CD4-positive, alpha-beta T cell (primary cell): ENCODE measurements at regions not wholly inside any gene's neighbourhood (a gene's known extent, or its start where the extent isn't known, plus 50 kb on each side); places are given as distances from the start of the nearest gene placed in this dataset.

Experiments
- ATAC-seq: fragments of 200-7000 bp; cut with Tn5 transposase; one replicate; pipeline ENCODE4 v1.10.0; 2022; ENCODE audit warnings: mild to moderate bottlenecking; ENCODE audit not compliant: poor library complexity
- CTCF ChIA-PET: fragments of 350-600 bp; sonication (Branson Sonifier 250); formaldehyde crosslinking; loops from one replicate; lab custom pipeline; 2021; ENCODE audit warnings: antibody characterized with exemption, inconsistent platforms; lab: Charles Lee
- POLR2A ChIA-PET: fragments of 350-600 bp; sonication (Branson Sonifier 250); formaldehyde crosslinking; loops from one replicate; lab custom pipeline; 2021; ENCODE audit warnings: antibody characterized with exemption, inconsistent platforms; lab: Charles Lee
- DNase-seq, 14 experiments: peaks; one replicate each; pipeline ENCODE4 v3.0.0-alpha.2; 2013 to 2020; ENCODE audit warnings: mixed read lengths in 2 of 14
- H3K27ac ChIP-seq, 2 donors: one replicate each; pipeline versions ENCODE4 v1.5.1 to v1.7.0; 2013; ENCODE audit warnings: low read length in 2 of 2, low read depth in 1 of 2, mild to moderate bottlenecking in 1 of 2
- H3K27me3 ChIP-seq, 2 experiments: 1 replicate in 1 of 2; 2 replicates in 1 of 2; pipeline versions ENCODE4 v1.6.1 to v1.7.0; 2013; ENCODE audit warnings: low read length in 2 of 2, control low read depth in 1 of 2, mild to moderate bottlenecking in 1 of 2, moderate library complexity in 1 of 2; ENCODE audit not compliant: insufficient read depth in 2 of 2, control insufficient read depth in 1 of 2
- H3K36me3 ChIP-seq: one replicate; pipeline ENCODE4 v1.6.1; 2013; ENCODE audit warnings: low read length, control low read depth; ENCODE audit not compliant: insufficient read depth
- H3K4me1 ChIP-seq: one replicate; pipeline ENCODE4 v1.6.1; 2013; ENCODE audit warnings: low read length, control low read depth; ENCODE audit not compliant: insufficient read depth
- H3K4me3 ChIP-seq: one replicate; pipeline ENCODE4 v1.5.1; 2013; ENCODE audit warnings: mild to moderate bottlenecking, low read length, moderate library complexity
- H3K9me3 ChIP-seq, 2 experiments: 1 replicate in 1 of 2; 2 replicates in 1 of 2; pipeline versions ENCODE4 v1.6.1 to v1.7.0; 2013; ENCODE audit warnings: low read length in 2 of 2, mild to moderate bottlenecking in 2 of 2, control low read depth in 1 of 2, moderate library complexity in 1 of 2; ENCODE audit not compliant: control insufficient read depth in 1 of 2, insufficient read depth in 1 of 2
- H3K27ac Mint-ChIP-seq: one replicate; pipeline ENCODE4 v1.8.0; 2020; ENCODE audit warnings: mixed read lengths
- H3K27me3 Mint-ChIP-seq: one replicate; pipeline ENCODE4 v1.8.0; 2021; ENCODE audit warnings: mixed read lengths
- H3K36me3 Mint-ChIP-seq: one replicate; pipeline ENCODE4 v1.8.0; 2021; ENCODE audit warnings: low read depth, mixed read lengths
- H3K4me1 Mint-ChIP-seq: one replicate; pipeline ENCODE4 v1.8.0; 2021; ENCODE audit warnings: low read depth, mixed read lengths
- H3K4me3 Mint-ChIP-seq: one replicate; pipeline ENCODE4 v1.8.0; 2020; ENCODE audit warnings: mild to moderate bottlenecking, mixed read lengths
- H3K9me3 Mint-ChIP-seq: one replicate; pipeline ENCODE4 v1.8.0; 2020; ENCODE audit warnings: mixed read lengths
- intact Hi-C, 2 experiments: fragments of 100-400 bp; cut with DNase I in 1 of 2; cut with micrococcal nuclease in 1 of 2; formaldehyde crosslinking; loops; one replicate each; pipeline versions ENCODE4 v1.15.1 to v1.9.0; 2023 to 2025; cut with DNase I, micrococcal nuclease
- TF ChIP-seq, protein P1 (sequence below): fragments of 200-600 bp; IDR thresholded peaks from one replicate; pipeline ENCODE4 v1.8.0; 2022; ENCODE audit warnings: antibody characterized with exemption, mild to moderate bottlenecking

DNA sequence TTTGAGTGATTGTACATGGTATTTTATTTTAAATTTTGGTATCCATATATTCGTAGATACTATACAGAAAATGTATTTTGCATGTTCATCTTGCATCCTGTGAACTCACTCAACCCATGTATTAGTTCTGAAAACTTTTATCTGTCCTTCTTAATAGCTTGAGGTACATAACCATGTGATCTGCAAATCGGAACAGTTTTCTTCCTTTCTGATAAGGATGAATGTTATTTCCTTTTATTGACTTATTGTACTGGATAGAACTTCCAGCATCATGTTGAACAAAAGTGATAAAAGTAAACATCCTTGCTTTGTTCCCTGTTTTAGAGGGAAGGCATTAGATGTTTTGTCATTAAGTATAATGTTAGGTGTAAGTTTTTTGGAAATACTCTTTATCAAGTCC lies 554.7 kb downstream of the GALR1 start:
- H3K4me3 Mint-ChIP-seq = no peak overlapping the region
- no peaks in the 10 kb centered on the region for H3K4me1 ChIP-seq
- H3K4me3 ChIP-seq = no peak overlapping the region
- H3K9me3 ChIP-seq = no peaks in the 10 kb centered on the region
- H3K9me3 Mint-ChIP-seq = peaks cover 2% of the 10 kb centered on the region
- H3K27me3 ChIP-seq = no peaks in the 10 kb centered on the region
- H3K27me3 Mint-ChIP-seq = peaks cover 12% of the 10 kb centered on the region
- no peaks in the 10 kb centered on the region for H3K36me3 ChIP-seq
- ATAC-seq (no peak), DNase-seq (no peak)
- intact Hi-C loops = no loop called here
- TF ChIP-seq, protein P1, sequence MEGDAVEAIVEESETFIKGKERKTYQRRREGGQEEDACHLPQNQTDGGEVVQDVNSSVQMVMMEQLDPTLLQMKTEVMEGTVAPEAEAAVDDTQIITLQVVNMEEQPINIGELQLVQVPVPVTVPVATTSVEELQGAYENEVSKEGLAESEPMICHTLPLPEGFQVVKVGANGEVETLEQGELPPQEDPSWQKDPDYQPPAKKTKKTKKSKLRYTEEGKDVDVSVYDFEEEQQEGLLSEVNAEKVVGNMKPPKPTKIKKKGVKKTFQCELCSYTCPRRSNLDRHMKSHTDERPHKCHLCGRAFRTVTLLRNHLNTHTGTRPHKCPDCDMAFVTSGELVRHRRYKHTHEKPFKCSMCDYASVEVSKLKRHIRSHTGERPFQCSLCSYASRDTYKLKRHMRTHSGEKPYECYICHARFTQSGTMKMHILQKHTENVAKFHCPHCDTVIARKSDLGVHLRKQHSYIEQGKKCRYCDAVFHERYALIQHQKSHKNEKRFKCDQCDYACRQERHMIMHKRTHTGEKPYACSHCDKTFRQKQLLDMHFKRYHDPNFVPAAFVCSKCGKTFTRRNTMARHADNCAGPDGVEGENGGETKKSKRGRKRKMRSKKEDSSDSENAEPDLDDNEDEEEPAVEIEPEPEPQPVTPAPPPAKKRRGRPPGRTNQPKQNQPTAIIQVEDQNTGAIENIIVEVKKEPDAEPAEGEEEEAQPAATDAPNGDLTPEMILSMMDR = no peak
- no peak overlapping the region for H3K27ac ChIP-seq
- H3K36me3 Mint-ChIP-seq = no peaks in the 10 kb centered on the region
- ChIA-PET CTCF (no interaction called here), POLR2A (no interaction called here)
- H3K27ac Mint-ChIP-seq = no peak overlapping the region
- no peaks in the 10 kb centered on the region for H3K4me1 Mint-ChIP-seq

DNA sequence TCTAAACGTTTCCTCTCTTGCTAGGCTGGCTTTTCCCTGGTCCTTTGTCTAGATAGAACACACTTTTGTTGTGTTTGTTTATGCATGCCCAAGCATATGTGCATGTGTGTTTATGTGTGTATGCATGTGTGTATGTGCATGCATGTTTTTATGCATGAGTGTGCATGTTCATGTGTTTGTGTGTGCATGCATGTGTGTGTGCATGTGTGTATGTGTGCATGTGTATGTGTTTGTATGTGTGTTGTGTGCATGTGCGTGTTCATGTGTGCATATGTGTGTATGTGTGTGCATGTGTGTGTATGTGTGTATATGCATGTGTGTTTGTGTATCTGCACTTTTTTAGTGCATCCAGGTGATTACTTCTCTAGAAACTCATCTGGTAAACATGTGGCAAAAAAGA lies 558.0 kb downstream of the GALR1 start:
- Histone ChIP-seq H3K36me3 (no peaks in the 10 kb centered on the region), H3K4me1 (no peaks in the 10 kb centered on the region), H3K27me3 (peaks cover 0 to 4% of the 10 kb centered on the region in 2 experiments), H3K9me3 (no peaks in the 10 kb centered on the region), H3K4me3 (no peak overlapping the region), H3K27ac (no peak overlapping the region)
- no peak for ATAC-seq
- peaks cover 17% of the 10 kb centered on the region for H3K27me3 Mint-ChIP-seq
- TF ChIP-seq, protein P1 = no peak
- no peaks in the 10 kb centered on the region for H3K4me1 Mint-ChIP-seq
- CTCF ChIA-PET = no interaction called here
- DNase-seq = no peak
- intact Hi-C loops = no loop called here
- POLR2A ChIA-PET = no interaction called here
- H3K9me3 Mint-ChIP-seq = peaks cover 2% of the 10 kb centered on the region
- no peaks in the 10 kb centered on the region for H3K36me3 Mint-ChIP-seq
- no peak overlapping the region for H3K4me3 Mint-ChIP-seq
- H3K27ac Mint-ChIP-seq = no peak overlapping the region

DNA sequence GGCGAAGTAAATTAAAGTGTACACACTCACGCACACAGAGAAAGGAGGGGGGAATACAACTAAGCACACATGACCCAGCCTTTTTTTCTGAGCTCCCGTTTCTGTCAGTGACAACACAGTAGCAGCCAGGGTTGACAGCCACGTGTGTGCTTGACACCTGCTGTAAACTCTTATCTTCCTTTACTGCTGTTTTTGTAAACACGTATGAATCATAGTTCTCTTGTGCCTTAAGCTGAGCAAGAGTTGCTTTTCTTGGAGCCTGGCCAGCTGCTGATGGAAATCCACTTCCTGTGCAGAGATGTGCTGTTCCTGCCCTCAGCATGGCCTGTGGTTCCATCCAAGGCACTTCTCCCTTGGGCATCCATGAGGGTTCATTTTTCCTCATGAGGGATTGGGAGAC lies 561.9 kb downstream of the GALR1 start:
- Mint-ChIP-seq H3K4me1 (no peaks in the 10 kb centered on the region), H3K4me3 (no peak overlapping the region), H3K27ac (no peak overlapping the region), H3K9me3 (peaks cover 2% of the 10 kb centered on the region), H3K27me3 (peaks cover 17% of the 10 kb centered on the region), H3K36me3 (no peaks in the 10 kb centered on the region)
- Histone ChIP-seq H3K4me1 (no peaks in the 10 kb centered on the region), H3K27ac (no peak overlapping the region), H3K36me3 (no peaks in the 10 kb centered on the region), H3K27me3 (peaks cover 0 to 4% of the 10 kb centered on the region in 2 experiments), H3K9me3 (no peaks in the 10 kb centered on the region), H3K4me3 (no peak overlapping the region)
- ChIA-PET POLR2A (no interaction called here), CTCF (no interaction called here)
- no peak for DNase-seq
- ATAC-seq = no peak
- TF ChIP-seq, protein P1 = no peak
- intact Hi-C loops = no loop called here
